Liver (tissue), 8 donors: ENCODE measurements at regions not wholly inside any gene's neighbourhood (a gene's known extent, or its start where the extent isn't known, plus 50 kb on each side); places are given as distances from the start of the nearest gene placed in this dataset.

Source experiments
- DNase-seq: peaks from one replicate; pipeline ENCODE4 v3.0.0-alpha.2; 2017; ENCODE audit warnings: low spot score
- H3K27ac ChIP-seq, 2 donors: one replicate each; pipeline ENCODE4 v1.7.0; 2013; ENCODE audit warnings: inconsistent platforms in 2 of 2, low read length in 2 of 2, control low read depth in 1 of 2, low read depth in 1 of 2, mild to moderate bottlenecking in 1 of 2
- H3K27me3 ChIP-seq, 4 donors: one replicate each; pipeline versions ENCODE4 v1.6.1 to v1.7.0; 2013; ENCODE audit warnings: low read length in 3 of 4, inconsistent platforms in 1 of 4, mild to moderate bottlenecking in 1 of 4, moderate library complexity in 1 of 4; ENCODE audit not compliant: control insufficient read depth in 4 of 4, insufficient read depth in 4 of 4
- H3K36me3 ChIP-seq, 4 donors: one replicate each; pipeline versions ENCODE4 v1.6.1 to v1.7.0; 2013; ENCODE audit warnings: low read length in 3 of 4, mild to moderate bottlenecking in 3 of 4, low read depth in 1 of 4, moderate library complexity in 1 of 4; ENCODE audit not compliant: control insufficient read depth in 4 of 4, insufficient read depth in 3 of 4
- H3K4me1 ChIP-seq, 4 donors: one replicate each; pipeline versions ENCODE4 v1.6.1 to v1.7.0; 2013; ENCODE audit warnings: low read length in 3 of 4, mild to moderate bottlenecking in 3 of 4, moderate library complexity in 1 of 4; ENCODE audit not compliant: control insufficient read depth in 4 of 4, insufficient read depth in 4 of 4
- H3K4me3 ChIP-seq, 3 donors: one replicate each; pipeline versions ENCODE4 v1.6.1 to v1.7.0; 2013; ENCODE audit warnings: low read length in 3 of 3, control low read depth in 1 of 3, low read depth in 1 of 3, mild to moderate bottlenecking in 1 of 3
- H3K9ac ChIP-seq, 2 donors: one replicate each; pipeline ENCODE4 v1.7.0; 2013; ENCODE audit warnings: low read length in 2 of 2, mild to moderate bottlenecking in 2 of 2, moderate library complexity in 2 of 2, control low read depth in 1 of 2, low read depth in 1 of 2
- H3K9me3 ChIP-seq, 4 donors: one replicate each; pipeline versions ENCODE4 v1.6.1 to v1.7.0; 2013; ENCODE audit warnings: low read length in 3 of 4; ENCODE audit not compliant: control insufficient read depth in 4 of 4
- FOXA1 ChIP-seq: IDR thresholded peaks from 2 replicates; pipeline ENCODE4 v1.6.1; 2016; ENCODE audit warnings: antibody characterized with exemption
- FOXA2 ChIP-seq: IDR thresholded peaks from 2 replicates; pipeline ENCODE4 v1.6.1; 2016; ENCODE audit warnings: antibody characterized with exemption
- HNF4G ChIP-seq: IDR thresholded peaks from 2 replicates; pipeline ENCODE4 v1.6.1; 2016; ENCODE audit warnings: antibody characterized with exemption
- JUND ChIP-seq, 2 donors: IDR thresholded peaks; 2 replicates each; pipeline ENCODE4 v1.6.1; 2016; ENCODE audit warnings: antibody characterized with exemption in 2 of 2
- NR2F2 ChIP-seq: IDR thresholded peaks from 2 replicates; pipeline ENCODE4 v1.6.1; 2016; ENCODE audit warnings: antibody characterized with exemption
- RAD21 ChIP-seq, 2 donors: IDR thresholded peaks; 2 replicates each; pipeline ENCODE4 v1.6.1; 2016; ENCODE audit warnings: antibody characterized with exemption in 2 of 2, mild to moderate bottlenecking in 2 of 2
- YY1 ChIP-seq: IDR thresholded peaks from 2 replicates; pipeline ENCODE4 v1.6.1; 2016; ENCODE audit warnings: antibody characterized with exemption, mild to moderate bottlenecking
- WGBS: extraction: QIAGEN DNeasy Blood & Tissue Kit; methylation state at CpG from one replicate; pipeline ENCODE4 v1.1.7; 2013; 5-methylcytosine and 5-hydroxymethylcytosine counted together
- TF ChIP-seq, protein P1 (sequence below): IDR thresholded peaks from 2 replicates; pipeline ENCODE4 v1.6.1; 2016; ENCODE audit warnings: antibody characterized with exemption
- TF ChIP-seq, protein P2 (sequence below): IDR thresholded peaks from 2 replicates; pipeline ENCODE4 v1.6.1; 2016; ENCODE audit warnings: antibody characterized with exemption
- TF ChIP-seq, protein P3 (sequence below): IDR thresholded peaks from 2 replicates; pipeline ENCODE4 v1.6.1; 2016; ENCODE audit warnings: antibody characterized with exemption
- TF ChIP-seq, protein P4 (sequence below): fragments of 150-350 bp; IDR thresholded peaks from 2 replicates; pipeline ENCODE4 v1.5.1; 2017; ENCODE audit warnings: improper control_type of control experiment, low read depth, low read length; ENCODE audit not compliant: missing input control
- donor health status: healthy.
- donor health status: healthy.
- donor health status: healthy.
- donor health status: healthy.
- donor health status: healthy.

DNA sequence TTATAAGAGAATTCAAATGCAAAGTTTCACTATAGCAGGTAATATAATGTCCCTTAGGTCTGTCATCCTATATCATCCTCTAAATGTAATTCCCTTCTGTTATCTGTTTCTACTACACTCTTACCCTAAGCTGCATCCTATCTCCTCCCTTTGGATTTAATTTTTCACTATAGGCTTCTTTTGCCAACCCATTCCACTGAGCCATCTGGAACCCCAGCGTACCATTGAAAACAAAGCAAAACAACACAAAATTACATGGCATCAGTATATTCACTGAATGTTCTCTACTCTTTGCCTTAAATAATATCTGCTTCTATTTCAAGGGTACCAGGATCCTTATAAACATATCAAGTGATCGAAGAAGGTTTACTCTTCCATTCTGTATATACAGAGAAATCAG, 1530.2 kb upstream of the LRRTM3 start:
- TF ChIP-seq, protein P1, sequence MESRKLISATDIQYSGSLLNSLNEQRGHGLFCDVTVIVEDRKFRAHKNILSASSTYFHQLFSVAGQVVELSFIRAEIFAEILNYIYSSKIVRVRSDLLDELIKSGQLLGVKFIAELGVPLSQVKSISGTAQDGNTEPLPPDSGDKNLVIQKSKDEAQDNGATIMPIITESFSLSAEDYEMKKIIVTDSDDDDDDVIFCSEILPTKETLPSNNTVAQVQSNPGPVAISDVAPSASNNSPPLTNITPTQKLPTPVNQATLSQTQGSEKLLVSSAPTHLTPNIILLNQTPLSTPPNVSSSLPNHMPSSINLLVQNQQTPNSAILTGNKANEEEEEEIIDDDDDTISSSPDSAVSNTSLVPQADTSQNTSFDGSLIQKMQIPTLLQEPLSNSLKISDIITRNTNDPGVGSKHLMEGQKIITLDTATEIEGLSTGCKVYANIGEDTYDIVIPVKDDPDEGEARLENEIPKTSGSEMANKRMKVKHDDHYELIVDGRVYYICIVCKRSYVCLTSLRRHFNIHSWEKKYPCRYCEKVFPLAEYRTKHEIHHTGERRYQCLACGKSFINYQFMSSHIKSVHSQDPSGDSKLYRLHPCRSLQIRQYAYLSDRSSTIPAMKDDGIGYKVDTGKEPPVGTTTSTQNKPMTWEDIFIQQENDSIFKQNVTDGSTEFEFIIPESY = no peak
- no peak for TF ChIP-seq FOXA1
- TF ChIP-seq, protein P2, sequence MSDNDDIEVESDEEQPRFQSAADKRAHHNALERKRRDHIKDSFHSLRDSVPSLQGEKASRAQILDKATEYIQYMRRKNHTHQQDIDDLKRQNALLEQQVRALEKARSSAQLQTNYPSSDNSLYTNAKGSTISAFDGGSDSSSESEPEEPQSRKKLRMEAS = no peak
- TF ChIP-seq, protein P3, sequence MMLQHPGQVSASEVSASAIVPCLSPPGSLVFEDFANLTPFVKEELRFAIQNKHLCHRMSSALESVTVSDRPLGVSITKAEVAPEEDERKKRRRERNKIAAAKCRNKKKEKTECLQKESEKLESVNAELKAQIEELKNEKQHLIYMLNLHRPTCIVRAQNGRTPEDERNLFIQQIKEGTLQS = no peak
- no peak for TF ChIP-seq NR2F2
- no peak for TF ChIP-seq HNF4G
- H3K4me3 ChIP-seq = no peak overlapping the region
- no peak overlapping the region for H3K9ac ChIP-seq
- no peaks in the 10 kb centered on the region for H3K27me3 ChIP-seq
- no peaks in the 10 kb centered on the region for H3K9me3 ChIP-seq
- H3K36me3 ChIP-seq = no peaks in the 10 kb centered on the region
- DNase-seq = no peak
- no peak overlapping the region for H3K27ac ChIP-seq
- no peaks in the 10 kb centered on the region for H3K4me1 ChIP-seq
- WGBS = 87% methylated on average over 2 of the region's 2 CpGs

DNA sequence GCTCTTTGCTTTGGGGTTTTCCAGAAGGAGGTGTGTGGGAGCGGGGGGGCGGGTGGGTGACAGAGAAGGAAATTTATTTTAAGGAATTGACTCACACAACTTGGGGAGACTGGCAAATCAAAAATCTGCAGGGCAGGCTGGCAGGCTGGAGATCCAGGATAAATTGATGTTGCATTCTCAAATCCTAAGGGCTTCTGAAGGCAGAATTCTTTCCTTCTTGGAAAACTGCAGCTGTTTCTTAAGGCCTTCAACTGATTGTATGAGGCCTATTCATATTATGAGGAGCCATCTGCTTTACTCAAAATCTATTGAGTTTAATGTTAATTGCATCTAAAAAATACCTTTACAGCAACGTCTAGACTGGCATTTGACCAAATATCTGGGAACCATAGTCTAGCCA, 1528.8 kb upstream of the LRRTM3 start:
- TF ChIP-seq, protein P4, sequence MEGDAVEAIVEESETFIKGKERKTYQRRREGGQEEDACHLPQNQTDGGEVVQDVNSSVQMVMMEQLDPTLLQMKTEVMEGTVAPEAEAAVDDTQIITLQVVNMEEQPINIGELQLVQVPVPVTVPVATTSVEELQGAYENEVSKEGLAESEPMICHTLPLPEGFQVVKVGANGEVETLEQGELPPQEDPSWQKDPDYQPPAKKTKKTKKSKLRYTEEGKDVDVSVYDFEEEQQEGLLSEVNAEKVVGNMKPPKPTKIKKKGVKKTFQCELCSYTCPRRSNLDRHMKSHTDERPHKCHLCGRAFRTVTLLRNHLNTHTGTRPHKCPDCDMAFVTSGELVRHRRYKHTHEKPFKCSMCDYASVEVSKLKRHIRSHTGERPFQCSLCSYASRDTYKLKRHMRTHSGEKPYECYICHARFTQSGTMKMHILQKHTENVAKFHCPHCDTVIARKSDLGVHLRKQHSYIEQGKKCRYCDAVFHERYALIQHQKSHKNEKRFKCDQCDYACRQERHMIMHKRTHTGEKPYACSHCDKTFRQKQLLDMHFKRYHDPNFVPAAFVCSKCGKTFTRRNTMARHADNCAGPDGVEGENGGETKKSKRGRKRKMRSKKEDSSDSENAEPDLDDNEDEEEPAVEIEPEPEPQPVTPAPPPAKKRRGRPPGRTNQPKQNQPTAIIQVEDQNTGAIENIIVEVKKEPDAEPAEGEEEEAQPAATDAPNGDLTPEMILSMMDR = no peak
- WGBS = 74% methylated on average over 3 of the region's 3 CpGs
- H3K27me3 ChIP-seq = no peaks in the 10 kb centered on the region
- no peak overlapping the region for H3K9ac ChIP-seq
- H3K36me3 ChIP-seq = no peaks in the 10 kb centered on the region
- H3K9me3 ChIP-seq = no peaks in the 10 kb centered on the region
- no peak for DNase-seq
- H3K4me3 ChIP-seq = no peak overlapping the region
- H3K27ac ChIP-seq = no peak overlapping the region
- no peaks in the 10 kb centered on the region for H3K4me1 ChIP-seq

DNA sequence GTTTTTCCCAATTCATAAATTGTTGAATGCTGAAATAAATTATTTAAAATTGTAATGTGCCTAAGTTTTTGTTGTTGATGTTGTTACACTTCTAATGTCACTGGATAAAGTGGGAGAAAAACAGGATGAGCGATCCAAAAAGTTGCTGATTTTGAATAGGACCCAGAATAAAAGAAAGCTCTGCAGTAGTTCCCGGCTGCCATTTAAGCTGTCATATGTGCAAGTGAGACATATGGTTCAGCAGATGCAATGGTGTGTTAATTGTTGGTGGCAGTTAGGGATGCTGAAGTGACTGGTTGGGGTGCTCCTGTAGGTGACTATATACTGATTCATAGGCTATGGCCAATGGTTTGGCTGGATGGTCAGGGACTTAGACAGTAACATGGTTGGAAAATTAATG, 1517.4 kb upstream of the LRRTM3 start:
- H3K9ac ChIP-seq = no peak overlapping the region
- no peaks in the 10 kb centered on the region for H3K36me3 ChIP-seq
- H3K27ac ChIP-seq = no peak overlapping the region
- H3K9me3 ChIP-seq = no peaks in the 10 kb centered on the region
- H3K27me3 ChIP-seq = no peaks in the 10 kb centered on the region
- TF ChIP-seq JUND (IDR thresholded peaks at IDR 0.05) (no peak), RAD21 (IDR thresholded peaks at IDR 0.05) (no peak), YY1 (no peak), FOXA2 (no peak), FOXA1 (no peak), NR2F2 (no peak)
- TF ChIP-seq, protein P2 = no peak
- DNase-seq = no peak
- H3K4me3 ChIP-seq = no peak overlapping the region
- 75% methylated on average over 2 of the region's 2 CpGs for WGBS
- H3K4me1 ChIP-seq = no peaks in the 10 kb centered on the region
